Hepatocyte (in vitro differentiated cells): ENCODE measurements at regions not wholly inside any gene's neighbourhood (a gene's known extent, or its start where the extent isn't known, plus 50 kb on each side); places are given as distances from the start of the nearest gene placed in this dataset.
"Not testable (repeated sequence)": the region's sequence is repeated elsewhere in the genome, so short reads cannot be mapped to it uniquely, and the experiment has no call there.

ENCODE experiments used
- EZH2 ChIP-seq: fragments of 200-600 bp; sonication (generic); IDR thresholded peaks from 2 replicates; pipeline ENCODE4 v1.6.1; 2016; ENCODE audit warnings: antibody characterized with exemption, mild to moderate bottlenecking, borderline replicate concordance
- EZH2phosphoT487 ChIP-seq: fragments of 200-600 bp; sonication (generic); IDR thresholded peaks from one replicate; pipeline ENCODE4 v1.6.1; 2018; ENCODE audit warnings: antibody characterized with exemption, mild to moderate bottlenecking, low read depth, moderate library complexity; ENCODE audit not compliant: unreplicated experiment, severe bottlenecking
- TF ChIP-seq, protein P1 (sequence below): fragments of 200-600 bp; sonication (generic); IDR thresholded peaks from 2 replicates; pipeline ENCODE4 v1.5.1; 2016; ENCODE audit warnings: antibody characterized with exemption, mild to moderate bottlenecking; ENCODE audit not compliant: poor library complexity

DNA sequence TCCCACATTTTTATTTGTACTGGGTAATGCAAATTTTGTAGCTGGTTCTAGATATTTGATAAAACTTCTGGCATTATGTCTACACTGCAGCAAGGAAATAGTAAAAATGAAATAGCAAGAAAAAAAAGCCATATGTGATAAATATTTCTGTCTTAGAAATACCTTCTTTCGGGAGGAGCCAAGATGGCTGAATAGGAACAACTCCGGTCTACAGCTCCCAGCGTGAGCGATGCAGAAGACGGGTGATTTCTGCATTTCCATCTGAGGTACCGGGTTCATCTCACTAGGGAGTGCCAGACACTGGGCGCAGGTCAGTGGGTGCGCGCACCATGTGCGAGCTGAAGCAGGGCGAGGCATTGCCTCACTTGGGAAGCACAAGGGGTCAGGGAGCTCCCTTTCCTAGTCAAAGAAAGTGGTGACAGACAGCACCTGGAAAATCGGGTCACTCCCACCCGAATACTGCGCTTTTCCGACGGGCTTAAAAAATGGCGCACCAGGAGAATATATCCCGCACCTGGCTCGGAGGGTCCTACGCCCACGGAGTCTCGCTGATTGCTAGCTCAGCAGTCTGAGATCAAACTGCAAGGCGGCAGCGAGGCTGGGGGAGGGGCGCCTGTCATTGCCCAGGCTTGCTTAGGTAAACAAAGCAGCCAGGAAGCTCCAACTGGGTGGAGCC lies 461.4 kb downstream of the ZWINT start:
- TF ChIP-seq, protein P1, sequence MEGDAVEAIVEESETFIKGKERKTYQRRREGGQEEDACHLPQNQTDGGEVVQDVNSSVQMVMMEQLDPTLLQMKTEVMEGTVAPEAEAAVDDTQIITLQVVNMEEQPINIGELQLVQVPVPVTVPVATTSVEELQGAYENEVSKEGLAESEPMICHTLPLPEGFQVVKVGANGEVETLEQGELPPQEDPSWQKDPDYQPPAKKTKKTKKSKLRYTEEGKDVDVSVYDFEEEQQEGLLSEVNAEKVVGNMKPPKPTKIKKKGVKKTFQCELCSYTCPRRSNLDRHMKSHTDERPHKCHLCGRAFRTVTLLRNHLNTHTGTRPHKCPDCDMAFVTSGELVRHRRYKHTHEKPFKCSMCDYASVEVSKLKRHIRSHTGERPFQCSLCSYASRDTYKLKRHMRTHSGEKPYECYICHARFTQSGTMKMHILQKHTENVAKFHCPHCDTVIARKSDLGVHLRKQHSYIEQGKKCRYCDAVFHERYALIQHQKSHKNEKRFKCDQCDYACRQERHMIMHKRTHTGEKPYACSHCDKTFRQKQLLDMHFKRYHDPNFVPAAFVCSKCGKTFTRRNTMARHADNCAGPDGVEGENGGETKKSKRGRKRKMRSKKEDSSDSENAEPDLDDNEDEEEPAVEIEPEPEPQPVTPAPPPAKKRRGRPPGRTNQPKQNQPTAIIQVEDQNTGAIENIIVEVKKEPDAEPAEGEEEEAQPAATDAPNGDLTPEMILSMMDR = not testable (repeated sequence)
- TF ChIP-seq EZH2, EZH2phosphoT487: not testable (repeated sequence)
